Heart right ventricle (tissue), 16 donors: ENCODE measurements at regions not wholly inside any gene's neighbourhood (a gene's known extent, or its start where the extent isn't known, plus 50 kb on each side); places are given as distances from the start of the nearest gene placed in this dataset.
"Not testable (repeated sequence)": the region's sequence is repeated elsewhere in the genome, so short reads cannot be mapped to it uniquely, and the experiment has no call there.

Source experiments
- ATAC-seq, 8 donors: fragments of 200-7000 bp; cut with Tn5 transposase; one replicate each; pipeline ENCODE4 v1.9.1; 2020; ENCODE audit warnings: mild to moderate bottlenecking in 8 of 8, moderate library complexity in 8 of 8, moderate number of reproducible peaks in 1 of 8
- DNase-seq, 2 donors: peaks; one replicate each; pipeline ENCODE4 v3.0.0-alpha.2; 2020
- H3K27ac ChIP-seq, 10 donors: fragments of 200-600 bp; sonication (generic) in 2 of 10; one replicate each; pipeline versions ENCODE4 v1.5.0 to v1.8.0; 2020 to 2022; ENCODE audit warnings: mild to moderate bottlenecking in 3 of 10
- H3K27me3 ChIP-seq, 7 donors: fragments of 200-600 bp; one replicate each; pipeline ENCODE4 v1.8.0; 2021 to 2022; ENCODE audit warnings: mild to moderate bottlenecking in 2 of 7
- H3K36me3 ChIP-seq, 9 donors: fragments of 200-600 bp; sonication (generic) in 1 of 9; one replicate each; pipeline versions ENCODE4 v1.5.0 to v1.8.0; 2020 to 2022; ENCODE audit warnings: mild to moderate bottlenecking in 2 of 9
- H3K4me1 ChIP-seq, 9 donors: fragments of 200-600 bp; sonication (generic) in 1 of 9; one replicate each; pipeline versions ENCODE4 v1.5.0 to v1.8.0; 2020 to 2022; ENCODE audit warnings: mild to moderate bottlenecking in 4 of 9
- H3K4me3 ChIP-seq, 10 donors: fragments of 200-600 bp; sonication (generic) in 2 of 10; one replicate each; pipeline versions ENCODE4 v1.5.0 to v1.8.0; 2020 to 2022; ENCODE audit warnings: mild to moderate bottlenecking in 7 of 10, moderate library complexity in 2 of 10
- H3K9me3 ChIP-seq, 11 donors: fragments of 200-600 bp in 10 of 11; sonication (generic) in 2 of 11; one replicate each; pipeline versions ENCODE4 v1.5.0 to v1.8.0; 2013 to 2022; ENCODE audit warnings: mild to moderate bottlenecking in 2 of 11, control low read depth in 1 of 11, moderate library complexity in 1 of 11
- WGBS, 2 donors: extraction: QIAGEN DNeasy Blood & Tissue Kit; methylation state at CpG; one replicate each; pipeline ENCODE4 v1.1.7; 2013; ENCODE audit warnings: inconsistent platforms in 1 of 2; 5-methylcytosine and 5-hydroxymethylcytosine counted together
- intact Hi-C, 10 donors: fragments of 100-400 bp; cut with DNase I; formaldehyde crosslinking; loops; one replicate each; pipeline versions ENCODE4 v1.11.1 to v1.14.2; 2022
- TF ChIP-seq, protein P1 (sequence below), 9 donors: fragments of 200-600 bp; sonication (generic) in 2 of 9; IDR thresholded peaks; one replicate each; pipeline versions ENCODE4 v1.5.0 to v1.8.0; 2021 to 2022; ENCODE audit warnings: antibody characterized with exemption in 9 of 9, mild to moderate bottlenecking in 5 of 9, moderate library complexity in 1 of 9
- donor health status: Arrhythmogenic right ventricular cardiomyopathy.
- donor health status: ischemic (EF 13 %, LVEDD 7.1; RV severe dilation, severe dysfunction).
- donor health status: healthy with polysubstance abuse.
- donor health status: DM: no; HTN: yes; CAD: no.
- donor health status: DM: no; HTN: no; CAD: no.
- donor health status: ischemic (EF 25% LVEDD 6.9; RV normal size, moderate dysfunction).
- donor health status: ischemic (EF 25% LVEDD 5.7; RV mildly dilated, moderate dysfunction).
- donor health status: healthy.
- donor health status: DM: yes; HTN: yes; CAD: no.
- donor health status: Ischemic cardiomyopathy.
- donor health status: ischemic (EF 35%, LVEDD 5.7; RV mildly dilated, moderate dysfunction).
- donor health status: nonischemic (EF 11% LVEDD 7.7; RV severe dilation, severe dysfunction).
- donor health status: DM: yes; HTN: yes; CAD: no.
- donor health status: PGD.
- donor health status: ischemic (EF 29% LVEDD 5.4; RV normal size, mild dysfunction).
- donor health status: nonischemic (EF 23%, LVEDD 6.1; RV moderate dilation, normal function).

DNA sequence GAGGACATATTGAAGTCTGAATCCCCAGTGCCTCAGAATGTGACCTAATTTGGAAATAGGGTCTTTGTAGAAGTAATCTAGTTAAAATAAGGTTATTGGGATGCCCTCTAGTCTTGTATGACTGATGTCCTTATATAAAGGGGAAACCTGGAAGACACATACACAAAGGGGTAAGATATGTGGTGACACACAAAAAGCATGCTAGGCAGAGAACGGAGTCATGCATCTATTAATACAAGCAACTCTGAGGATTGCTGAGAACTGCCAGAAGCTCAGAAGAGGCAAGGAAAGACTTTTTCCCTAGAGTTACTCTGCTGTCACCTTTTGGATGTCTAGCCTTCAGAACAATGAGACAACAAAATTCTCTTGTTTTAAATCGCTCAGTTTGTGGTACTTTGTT is 58.1 kb upstream of the TMEM108 start:
- WGBS, 2 donors: 71 to 74% methylated on average over 2 of the region's 2 CpGs
- H3K27me3 ChIP-seq: no peaks in the 10 kb centered on the region
- TF ChIP-seq, protein P1, sequence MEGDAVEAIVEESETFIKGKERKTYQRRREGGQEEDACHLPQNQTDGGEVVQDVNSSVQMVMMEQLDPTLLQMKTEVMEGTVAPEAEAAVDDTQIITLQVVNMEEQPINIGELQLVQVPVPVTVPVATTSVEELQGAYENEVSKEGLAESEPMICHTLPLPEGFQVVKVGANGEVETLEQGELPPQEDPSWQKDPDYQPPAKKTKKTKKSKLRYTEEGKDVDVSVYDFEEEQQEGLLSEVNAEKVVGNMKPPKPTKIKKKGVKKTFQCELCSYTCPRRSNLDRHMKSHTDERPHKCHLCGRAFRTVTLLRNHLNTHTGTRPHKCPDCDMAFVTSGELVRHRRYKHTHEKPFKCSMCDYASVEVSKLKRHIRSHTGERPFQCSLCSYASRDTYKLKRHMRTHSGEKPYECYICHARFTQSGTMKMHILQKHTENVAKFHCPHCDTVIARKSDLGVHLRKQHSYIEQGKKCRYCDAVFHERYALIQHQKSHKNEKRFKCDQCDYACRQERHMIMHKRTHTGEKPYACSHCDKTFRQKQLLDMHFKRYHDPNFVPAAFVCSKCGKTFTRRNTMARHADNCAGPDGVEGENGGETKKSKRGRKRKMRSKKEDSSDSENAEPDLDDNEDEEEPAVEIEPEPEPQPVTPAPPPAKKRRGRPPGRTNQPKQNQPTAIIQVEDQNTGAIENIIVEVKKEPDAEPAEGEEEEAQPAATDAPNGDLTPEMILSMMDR (IDR thresholded peaks at IDR 0.05): no peak
- ATAC-seq: no peak
- H3K4me3 ChIP-seq: no peak overlapping the region
- intact Hi-C loops: no loop called here
- DNase-seq: no peak
- H3K27ac ChIP-seq: no peak overlapping the region
- no peaks in the 10 kb centered on the region for H3K4me1 ChIP-seq
- H3K36me3 ChIP-seq: no peaks in the 10 kb centered on the region
- H3K9me3 ChIP-seq: peaks cover 0 to 8% (median 0%) of the 10 kb centered on the region in 11 donors

DNA sequence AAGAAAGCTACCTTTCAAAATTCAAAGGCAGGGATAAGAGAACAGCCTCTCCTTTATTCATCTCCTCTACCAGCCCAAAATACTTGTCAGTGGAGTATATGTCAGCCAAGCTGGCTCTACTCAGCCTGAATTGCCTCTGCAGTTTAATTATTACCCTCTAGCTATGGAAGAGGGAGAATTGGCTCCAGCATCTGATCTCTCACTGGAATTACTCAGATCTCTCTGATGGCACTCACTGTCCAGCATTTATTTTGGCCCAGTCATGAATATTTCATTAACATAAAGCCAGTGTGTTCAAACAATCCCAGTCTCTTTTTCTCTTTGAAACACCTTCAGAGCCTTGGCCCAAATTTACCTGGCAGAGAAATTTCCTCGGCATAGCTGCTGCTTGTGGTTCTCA is 58.6 kb upstream of the TMEM108 start:
- ATAC-seq (no peak), DNase-seq (no peak)
- no peak overlapping the region for H3K4me3 ChIP-seq
- no peaks in the 10 kb centered on the region for H3K4me1 ChIP-seq
- intact Hi-C loops: no loop called here
- 89 to 90% methylated on average over 1 of the region's 1 CpG for WGBS, 2 donors
- no peak overlapping the region for H3K27ac ChIP-seq
- no peaks in the 10 kb centered on the region for H3K36me3 ChIP-seq
- TF ChIP-seq, protein P1 (IDR thresholded peaks at IDR 0.05): no peak
- no peaks in the 10 kb centered on the region for H3K27me3 ChIP-seq
- H3K9me3 ChIP-seq: peaks cover 0 to 8% (median 0%) of the 10 kb centered on the region in 11 donors

DNA sequence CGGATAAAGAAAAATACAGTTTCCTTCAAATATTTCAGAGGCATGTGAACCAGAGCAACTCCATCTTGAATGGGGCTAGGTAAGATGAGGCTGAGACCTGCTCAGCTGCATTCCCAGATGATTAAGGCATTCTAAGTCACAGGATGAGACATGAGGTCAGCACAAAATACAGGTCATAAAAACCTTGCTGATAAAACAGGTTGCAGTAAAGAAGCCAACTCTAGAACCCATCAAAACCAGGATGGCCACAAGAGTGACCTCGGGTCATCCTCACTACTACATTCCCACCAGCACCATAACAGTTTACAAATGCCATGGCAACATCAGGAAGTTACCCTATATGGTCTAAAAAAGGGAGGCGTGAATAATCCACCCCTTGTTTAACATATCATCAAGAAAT is 59.2 kb upstream of the TMEM108 start:
- intact Hi-C loops, ATAC-seq, H3K36me3 ChIP-seq, H3K4me1 ChIP-seq, H3K4me3 ChIP-seq, H3K9me3 ChIP-seq, DNase-seq, H3K27ac ChIP-seq, H3K27me3 ChIP-seq: not testable (repeated sequence)
- WGBS, 2 donors: 81 to 88% methylated on average over 3 of the region's 3 CpGs

DNA sequence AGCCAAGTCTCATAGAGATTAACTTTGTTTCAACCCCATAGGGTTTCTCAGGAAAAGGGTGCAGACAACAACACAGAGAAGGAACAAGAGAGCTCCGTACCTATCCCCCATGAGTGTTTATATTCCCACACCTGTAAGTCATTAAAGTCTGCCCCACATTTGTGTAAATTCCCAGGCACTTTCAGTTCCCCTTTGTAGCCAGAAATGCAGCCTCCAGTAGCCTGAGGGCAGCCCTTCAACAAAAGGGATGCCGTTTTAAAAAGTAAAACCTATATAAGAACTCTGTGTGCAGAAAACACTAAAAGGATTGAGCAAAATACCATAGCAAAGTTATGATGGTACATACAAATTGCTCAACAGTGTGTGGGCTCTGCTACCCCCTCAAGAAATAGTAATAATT is 59.7 kb upstream of the TMEM108 start:
- no peak for DNase-seq

DNA sequence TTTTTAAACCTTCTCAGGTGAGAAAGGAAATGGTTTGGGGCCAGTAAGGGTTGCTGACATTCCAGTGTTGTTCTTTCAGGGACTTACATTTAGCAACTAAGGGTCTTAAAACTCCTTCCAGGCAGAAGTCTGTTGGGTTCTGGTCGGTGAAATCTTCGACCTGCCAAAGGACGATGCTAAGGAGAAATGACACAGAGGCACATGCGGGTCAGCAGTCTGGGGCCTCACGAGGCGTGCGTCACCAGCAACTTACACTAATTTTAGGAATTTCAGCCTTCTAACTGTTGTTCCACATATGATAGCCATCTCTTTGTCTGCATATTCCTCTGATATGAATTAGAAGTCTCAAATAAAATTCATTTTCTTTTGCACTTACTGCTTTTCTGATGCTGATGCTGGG is 64.1 kb upstream of the TMEM108 start:
- no peak for DNase-seq
- TF ChIP-seq, protein P1 (IDR thresholded peaks at IDR 0.05): no peak
- Histone ChIP-seq H3K4me3 (no peak overlapping the region), H3K4me1 (no peaks in the 10 kb centered on the region), H3K27me3 (no peaks in the 10 kb centered on the region), H3K9me3 (no peaks in the 10 kb centered on the region), H3K27ac (no peak overlapping the region), H3K36me3 (no peaks in the 10 kb centered on the region)
- WGBS, 2 donors: 88 to 90% methylated on average over 7 of the region's 7 CpGs
- ATAC-seq: no peak
- intact Hi-C loops: no loop called here

More for the DNA sequence above, 59.7 kb upstream of the TMEM108 start:
- Histone ChIP-seq H3K9me3 (peaks cover 0 to 8% (median 0%) of the 10 kb centered on the region in 11 donors), H3K27me3 (no peaks in the 10 kb centered on the region), H3K4me3 (no peak overlapping the region), H3K36me3 (no peaks in the 10 kb centered on the region), H3K27ac (no peak overlapping the region), H3K4me1 (no peaks in the 10 kb centered on the region)
- 78 to 81% methylated on average over 2 of the region's 2 CpGs for WGBS, 2 donors
- intact Hi-C loops: no loop called here
- no peak for ATAC-seq
- TF ChIP-seq, protein P1 (IDR thresholded peaks at IDR 0.05): no peak
